HG03280 (cell line): ENCODE measurements at regions not wholly inside any gene's neighbourhood (a gene's known extent, or its start where the extent isn't known, plus 50 kb on each side); places are given as distances from the start of the nearest gene placed in this dataset.
"Not testable (repeated sequence)": the region's sequence is repeated elsewhere in the genome, so short reads cannot be mapped to it uniquely, and the experiment has no call there.

Source experiments
- ATAC-seq: cut with Tn5 transposase; IDR thresholded peaks from one replicate; pipeline ENCODE4 v1.9.1; 2021; ENCODE audit warnings: mild to moderate bottlenecking, moderate library complexity; ENCODE audit not compliant: unreplicated experiment

- no peak for ATAC-seq
These were observed 341.8 kb upstream of the GJE1 start for GRCh38 chr6:141790921-141791320.

GRCh38 chr6:141788096-141788495, 344.6 kb upstream of the GJE1 start:
- ATAC-seq: no peak

- ATAC-seq: no peak
These were observed 349.1 kb upstream of the GJE1 start for GRCh38 chr6:141783585-141783984.

GRCh38 chr6:141780296-141780695, 352.4 kb upstream of the GJE1 start:
- no peak for ATAC-seq

- ATAC-seq: no peak
These were observed 368.3 kb upstream of the GJE1 start for GRCh38 chr6:141764388-141764787.

GRCh38 chr6:141758430-141758829, 374.3 kb upstream of the GJE1 start:
- no peak for ATAC-seq

- ATAC-seq: no peak
These were observed 379.5 kb upstream of the GJE1 start for GRCh38 chr6:141753180-141753579.

GRCh38 chr6:141752677-141753076, 380.0 kb upstream of the GJE1 start:
- ATAC-seq: peak; percentile 74

- ATAC-seq: not testable (repeated sequence)
These were observed 386.4 kb upstream of the GJE1 start for GRCh38 chr6:141746324-141746723.

- no peak for ATAC-seq
These were observed 387.8 kb upstream of the GJE1 start for GRCh38 chr6:141744971-141745370.

- no peak for ATAC-seq
These were observed 388.4 kb upstream of the GJE1 start for GRCh38 chr6:141744194-141744925.

- no peak for ATAC-seq
These were observed 396.6 kb upstream of the GJE1 start for GRCh38 chr6:141736104-141736503.

GRCh38 chr6:141735126-141735525, 397.6 kb upstream of the GJE1 start:
- no peak for ATAC-seq

GRCh38 chr6:141734071-141734840, 398.5 kb upstream of the GJE1 start:
- no peak for ATAC-seq

GRCh38 chr6:141729146-141729545, 403.6 kb upstream of the GJE1 start:
- ATAC-seq: no peak

GRCh38 chr6:141728330-141728729, 404.4 kb upstream of the GJE1 start:
- ATAC-seq: no peak

- no peak for ATAC-seq
These were observed 406.5 kb upstream of the GJE1 start for GRCh38 chr6:141726248-141726647.

GRCh38 chr6:141724731-141725130, 408.0 kb upstream of the GJE1 start:
- ATAC-seq: no peak

GRCh38 chr6:141719476-141719875, 413.2 kb upstream of the GJE1 start:
- no peak for ATAC-seq

- ATAC-seq: no peak
These were observed 427.3 kb upstream of the GJE1 start for GRCh38 chr6:141705431-141705830.

- ATAC-seq: no peak
These were observed 428.6 kb upstream of the GJE1 start for GRCh38 chr6:141704151-141704550.

GRCh38 chr6:141701732-141702131, 431.0 kb upstream of the GJE1 start:
- no peak for ATAC-seq
